HFFc6 (cell line): ENCODE measurements at regions not wholly inside any gene's neighbourhood (a gene's known extent, or its start where the extent isn't known, plus 50 kb on each side); places are given as distances from the start of the nearest gene placed in this dataset.

Experiments
- DNase-seq: peaks from one replicate; pipeline ENCODE4 v3.0.0-alpha.2; 2018
- H3K27ac Mint-ChIP-seq: 2 replicates; pipeline ENCODE4 v1.8.0; 2020; ENCODE audit warnings: mild to moderate bottlenecking, mixed read lengths
- H3K27me3 Mint-ChIP-seq: 2 replicates; pipeline ENCODE4 v1.8.0; 2021; ENCODE audit warnings: mild to moderate bottlenecking, moderate library complexity, mixed read lengths; ENCODE audit not compliant: insufficient read depth
- H3K36me3 Mint-ChIP-seq: 2 replicates; pipeline ENCODE4 v1.8.0; 2021; ENCODE audit warnings: low read depth, mixed read lengths
- H3K4me1 Mint-ChIP-seq: 2 replicates; pipeline ENCODE4 v1.8.0; 2020; ENCODE audit warnings: low read depth, mixed read lengths
- H3K4me3 Mint-ChIP-seq: 2 replicates; pipeline ENCODE4 v1.8.0; 2020; ENCODE audit warnings: mild to moderate bottlenecking, moderate library complexity, mixed read lengths
- H3K9me3 Mint-ChIP-seq: 2 replicates; pipeline ENCODE4 v1.8.0; 2020; ENCODE audit warnings: mild to moderate bottlenecking, mixed read lengths
- CTCF ChIP-seq: fragments of 200-600 bp; sonication (generic); IDR thresholded peaks from 2 replicates; pipeline ENCODE4 v1.5.0; 2021; ENCODE audit warnings: antibody characterized with exemption, mild to moderate bottlenecking

- Mint-ChIP-seq H3K4me3 (no peak overlapping the region), H3K27ac (no peak overlapping the region), H3K4me1 (no peaks in the 10 kb centered on the region), H3K36me3 (peaks cover 4% of the 10 kb centered on the region; the same call in 1 of the 2 replicates), H3K9me3 (peaks cover 19% of the 10 kb centered on the region), H3K27me3 (no peaks in the 10 kb centered on the region)
- no peak for DNase-seq
- no peak for TF ChIP-seq CTCF
Observed at GRCh38 chr4:64897683-64898082, 488.4 kb upstream of the TECRL start.

- no peak for TF ChIP-seq CTCF
- Mint-ChIP-seq H3K36me3 (peaks cover 4% of the 10 kb centered on the region; the same call in 1 of the 2 replicates), H3K27me3 (no peaks in the 10 kb centered on the region), H3K27ac (no peak overlapping the region), H3K4me1 (no peaks in the 10 kb centered on the region), H3K9me3 (peaks cover 19% of the 10 kb centered on the region), H3K4me3 (no peak overlapping the region)
- DNase-seq: no peak
Observed at GRCh38 chr4:64895031-64895430, 485.8 kb upstream of the TECRL start.

GRCh38 chr4:64893205-64893604, 484.0 kb upstream of the TECRL start:
- no peak overlapping the region for H3K27ac Mint-ChIP-seq
- H3K27me3 Mint-ChIP-seq: no peaks in the 10 kb centered on the region
- no peak overlapping the region for H3K4me3 Mint-ChIP-seq
- peaks cover 4% of the 10 kb centered on the region; the same call in 1 of the 2 replicates for H3K36me3 Mint-ChIP-seq
- no peak for DNase-seq
- peaks cover 18% of the 10 kb centered on the region; the same call in 1 of the 2 replicates for H3K9me3 Mint-ChIP-seq
- no peaks in the 10 kb centered on the region for H3K4me1 Mint-ChIP-seq
- no peak for TF ChIP-seq CTCF

GRCh38 chr4:64889906-64890610, 480.8 kb upstream of the TECRL start:
- Mint-ChIP-seq H3K4me3 (no peak overlapping the region), H3K36me3 (peaks cover 4% of the 10 kb centered on the region; the same call in 1 of the 2 replicates), H3K27ac (no peak overlapping the region), H3K9me3 (peaks cover 21% of the 10 kb centered on the region; the same call in 1 of the 2 replicates), H3K27me3 (no peaks in the 10 kb centered on the region), H3K4me1 (no peaks in the 10 kb centered on the region)
- DNase-seq: no peak
- no peak for TF ChIP-seq CTCF

- no peak for TF ChIP-seq CTCF
- peaks cover 12% of the 10 kb centered on the region; the same call in 1 of the 2 replicates for H3K9me3 Mint-ChIP-seq
Observed at GRCh38 chr4:64883087-64883807, 474.0 kb upstream of the TECRL start.

More at GRCh38 chr4:64883087-64883807, 474.0 kb upstream of the TECRL start:
- Mint-ChIP-seq H3K4me3 (no peak overlapping the region), H3K27ac (no peak overlapping the region), H3K4me1 (no peaks in the 10 kb centered on the region), H3K27me3 (no peaks in the 10 kb centered on the region), H3K36me3 (no peaks in the 10 kb centered on the region)
- DNase-seq: no peak
